ENCODE measurements at regions not wholly inside any gene's neighbourhood (a gene's known extent, or its start where the extent isn't known, plus 50 kb on each side); places are given as distances from the start of the nearest gene placed in this dataset.

DNA sequence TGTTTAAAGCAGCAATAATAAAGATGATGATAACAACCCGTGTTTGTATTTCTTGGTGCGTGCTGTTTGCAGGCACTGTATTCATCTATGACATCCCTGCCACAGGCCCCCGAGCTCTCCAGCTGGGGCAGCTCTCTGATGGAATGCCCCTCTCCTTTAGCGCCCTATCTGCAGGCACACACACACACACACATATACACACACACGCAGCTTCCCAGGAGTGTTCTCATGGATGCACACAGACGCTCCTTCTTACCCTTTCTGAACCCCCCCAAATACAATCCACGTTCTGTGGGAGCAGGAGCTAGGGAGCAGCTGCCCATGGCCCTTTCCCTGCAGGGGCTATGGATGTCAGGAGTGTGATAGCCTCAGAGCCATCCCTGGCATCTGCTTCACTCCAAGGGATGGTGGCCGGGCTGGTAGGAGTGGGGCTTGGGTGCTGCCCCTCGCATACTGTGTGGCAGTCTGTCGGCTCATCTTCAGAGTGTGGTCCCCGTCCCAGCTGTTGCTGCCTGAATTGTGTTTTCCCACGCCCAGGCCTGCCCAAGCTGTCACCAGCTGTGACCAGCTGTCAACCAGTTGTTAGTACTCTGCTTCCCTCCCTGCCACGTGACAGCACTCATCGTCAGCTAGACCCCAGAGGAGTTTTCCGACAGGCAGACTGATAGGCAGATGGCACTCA is 50.8 kb upstream of the MYCN start:
- no peaks in the 10 kb centered on the region for H3K4me1 ChIP-seq
- no peaks in the 10 kb centered on the region for H3K9me3 ChIP-seq
- no peaks in the 10 kb centered on the region for H3K27me3 ChIP-seq
- H3K4me3 ChIP-seq, result no peak overlapping the region
- WGBS, 2 donors, result 71 to 73% methylated on average over 15 of the region's 15 CpGs
- no peaks in the 10 kb centered on the region for H3K36me3 ChIP-seq
- no peak for TF ChIP-seq CTCF (IDR thresholded peaks at IDR 0.05)
- TF ChIP-seq POLR2AphosphoS5 (IDR thresholded peaks at IDR 0.05), result peak; percentile 34 to 41
- peak in 1 of 2 donors; percentile 4 for ATAC-seq (ENCODE audit: low FRiP score in 2 of 2)
- H3K27ac ChIP-seq, result no peak overlapping the region
- peak in 1 of 2 donors; percentile 13 for DNase-seq

- TF ChIP-seq EP300 (IDR thresholded peaks at IDR 0.05) (no peak), POLR2A (IDR thresholded peaks at IDR 0.05) (no peak), POLR2AphosphoS5 (IDR thresholded peaks at IDR 0.05) (no peak), CTCF (IDR thresholded peaks at IDR 0.05) (no peak)
- Histone ChIP-seq H3K4me1 (no peaks in the 10 kb centered on the region), H3K27ac (no peak overlapping the region), H3K9me3 (no peaks in the 10 kb centered on the region), H3K27me3 (no peaks in the 10 kb centered on the region), H3K36me3 (no peaks in the 10 kb centered on the region), H3K4me3 (no peak overlapping the region)
- WGBS, 2 donors, result 76 to 87% methylated on average over 18 of the region's 18 CpGs
- DNase-seq, result no peak
- ATAC-seq (ENCODE audit: low FRiP score in 2 of 2), result peak in 1 of 2 donors; percentile 20
Measured at GRCh38 chr2:15890124-15890754, 50.1 kb upstream of the MYCN start.

Small RNA genes in the stretch of these regions (small RNA-seq; reads per million reads assigned to genes)
- 0 reads per million in 4 donors for gene RNU5E-7P
